Lung microvascular endothelial cell (primary cell): ENCODE measurements at regions not wholly inside any gene's neighbourhood (a gene's known extent, or its start where the extent isn't known, plus 50 kb on each side); places are given as distances from the start of the nearest gene placed in this dataset.

ENCODE experiments used
- DNase-seq, 2 donors: peaks; one replicate each; pipeline versions ENCODE4 v3.0.0 to v3.0.0-alpha.2; 2010; ENCODE audit warnings: low read depth in 2 of 2

DNA sequence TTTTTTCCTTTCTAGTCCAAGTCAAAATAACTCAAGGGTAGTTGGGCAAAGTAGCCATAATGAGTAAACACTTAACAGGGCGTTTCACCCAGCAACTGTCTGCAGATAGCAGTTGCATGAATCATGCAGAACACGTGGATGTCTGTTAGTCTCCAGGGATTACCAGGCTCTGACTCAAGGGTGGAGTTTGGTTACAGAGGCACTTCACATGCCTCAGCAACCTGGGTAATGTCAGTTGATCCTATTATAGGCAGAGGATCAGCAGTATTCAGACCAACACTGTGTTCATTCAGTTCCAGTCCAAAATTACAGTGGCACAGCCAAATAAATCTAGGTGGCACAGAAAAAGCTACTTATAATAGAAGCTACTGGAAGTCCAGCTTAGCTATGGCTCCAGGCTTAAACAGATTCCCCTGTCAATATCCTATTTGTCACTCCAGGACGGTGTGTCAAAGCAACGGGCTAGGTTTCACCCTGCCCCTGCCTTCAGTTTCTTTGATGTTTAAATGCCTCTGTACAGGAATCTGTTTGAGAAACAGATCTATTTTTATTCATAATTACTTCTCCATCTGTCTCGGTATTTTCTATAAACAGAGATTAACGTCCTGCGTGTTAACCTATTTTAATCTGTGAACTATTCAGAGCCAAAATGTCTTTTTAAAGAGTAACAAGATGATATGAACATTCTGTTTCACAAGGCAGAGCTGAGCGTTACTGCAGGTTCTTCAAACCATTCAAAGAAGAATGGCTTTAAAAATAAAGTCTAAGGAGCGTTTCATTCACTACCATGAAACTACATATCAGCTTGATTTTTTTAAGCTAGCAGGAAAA is 162.6 kb upstream of the AKR1E2 start:
- DNase-seq = peak; percentile 85 to 99

DNA sequence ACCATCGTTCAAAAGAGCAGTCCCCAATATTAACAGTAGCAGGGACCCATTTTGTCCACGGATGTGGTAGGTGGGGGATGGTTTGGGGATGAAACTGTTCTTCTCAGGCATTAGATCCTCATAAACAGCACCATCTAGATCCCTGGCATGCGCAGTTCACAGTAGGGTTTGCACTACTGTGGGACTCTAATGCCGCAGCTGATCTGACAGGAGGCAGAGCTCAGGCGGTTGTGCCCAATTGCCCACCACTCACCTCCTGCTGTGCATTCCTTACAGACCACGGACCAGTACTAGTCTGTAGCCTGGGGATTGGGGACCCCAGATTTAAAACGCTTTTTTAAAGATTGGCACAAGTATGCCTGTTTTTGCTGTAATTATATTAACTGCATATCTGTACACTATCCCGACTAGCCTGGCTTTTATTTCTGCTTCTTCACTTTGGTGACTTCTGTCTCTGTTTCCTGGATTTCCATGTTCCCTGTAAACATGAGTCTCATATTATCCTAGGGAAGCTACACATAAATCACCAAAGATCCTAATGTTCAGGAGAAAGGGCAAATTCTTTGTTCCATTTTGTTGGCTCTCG is 163.3 kb upstream of the AKR1E2 start:
- no peak for DNase-seq

DNA sequence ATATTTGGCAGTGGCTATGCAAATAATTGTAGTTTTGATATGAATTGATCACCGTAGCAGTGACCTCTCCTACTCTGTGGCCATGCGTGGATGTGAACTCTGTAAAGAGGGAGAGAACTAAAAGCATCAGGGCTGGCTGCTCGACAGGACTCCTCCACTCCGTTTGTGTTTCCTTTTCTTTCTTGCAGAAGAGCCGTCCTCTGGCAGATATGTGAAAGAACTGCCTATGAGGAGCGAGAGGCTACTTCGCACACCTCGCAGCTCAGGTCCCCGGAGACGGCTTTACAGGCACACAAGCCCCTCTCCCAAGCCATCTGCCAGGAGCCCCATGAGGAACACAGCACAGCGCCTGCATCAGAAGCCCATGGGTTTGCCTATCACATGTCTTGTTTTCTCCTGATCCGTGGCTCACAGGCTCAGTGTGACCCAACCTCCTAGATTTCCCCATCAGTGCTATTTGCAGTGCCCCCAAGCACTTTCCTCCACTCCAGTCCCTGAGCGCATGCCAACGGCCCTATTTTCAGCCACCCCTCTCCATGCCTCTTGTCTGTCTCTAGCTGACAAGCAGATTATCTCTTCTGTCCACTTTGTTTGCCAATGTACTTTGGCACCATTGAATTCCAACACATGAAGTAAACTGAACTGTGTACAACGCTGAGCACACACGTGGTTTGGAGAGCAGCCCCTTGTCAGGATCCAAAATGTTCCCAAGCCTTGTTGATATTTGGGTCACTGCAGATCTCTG is 164.3 kb upstream of the AKR1E2 start:
- DNase-seq = no peak

DNA sequence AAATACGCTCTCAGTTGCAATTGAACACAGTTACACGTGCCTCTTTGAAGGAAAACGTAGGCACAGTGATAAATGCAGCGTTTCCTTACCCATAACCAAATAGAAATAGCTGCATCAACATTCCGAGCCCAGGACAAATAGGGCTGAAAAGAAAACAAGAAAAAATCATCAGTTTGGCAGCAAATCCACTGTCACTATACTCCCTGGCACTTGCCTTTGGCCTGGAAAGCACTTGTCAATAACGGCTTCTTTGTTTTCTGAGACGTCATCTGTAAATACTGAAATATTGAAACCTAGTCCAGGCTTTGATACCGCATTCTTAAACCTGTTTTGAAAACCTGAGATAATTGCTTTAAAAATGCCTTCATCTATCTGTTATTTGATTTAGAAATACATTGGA is 167.2 kb upstream of the AKR1E2 start:
- peak in 1 of 2 donors; percentile 24 for DNase-seq

DNA sequence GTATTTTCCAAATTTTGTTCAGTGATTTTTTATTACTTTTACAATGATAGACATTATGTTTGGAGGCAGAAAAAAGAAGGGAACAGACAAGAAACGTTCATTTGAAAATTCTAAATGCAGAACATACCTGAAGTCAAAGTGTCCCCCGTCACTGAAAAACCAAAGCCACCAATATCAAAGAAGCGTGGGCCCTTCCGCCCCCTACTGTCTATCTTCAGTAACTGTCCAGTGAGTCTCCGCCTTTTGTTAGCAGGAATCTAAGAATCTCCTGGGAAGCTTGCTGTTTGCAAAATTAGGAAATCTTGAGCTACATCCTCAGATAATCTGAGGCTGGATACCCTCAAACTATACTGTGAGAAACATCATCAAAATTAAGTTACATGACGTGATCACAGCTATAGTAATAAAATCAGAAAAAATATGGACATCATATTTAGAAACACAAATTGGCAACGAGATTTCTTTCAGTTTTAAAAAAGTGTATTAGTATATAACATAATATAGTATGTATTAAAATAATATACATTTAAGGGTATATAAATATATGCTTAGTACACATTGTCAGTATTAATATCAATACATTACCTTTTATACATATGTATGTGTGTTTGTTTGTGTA is 169.3 kb upstream of the AKR1E2 start:
- peak; percentile 85 to 90 for DNase-seq

DNA sequence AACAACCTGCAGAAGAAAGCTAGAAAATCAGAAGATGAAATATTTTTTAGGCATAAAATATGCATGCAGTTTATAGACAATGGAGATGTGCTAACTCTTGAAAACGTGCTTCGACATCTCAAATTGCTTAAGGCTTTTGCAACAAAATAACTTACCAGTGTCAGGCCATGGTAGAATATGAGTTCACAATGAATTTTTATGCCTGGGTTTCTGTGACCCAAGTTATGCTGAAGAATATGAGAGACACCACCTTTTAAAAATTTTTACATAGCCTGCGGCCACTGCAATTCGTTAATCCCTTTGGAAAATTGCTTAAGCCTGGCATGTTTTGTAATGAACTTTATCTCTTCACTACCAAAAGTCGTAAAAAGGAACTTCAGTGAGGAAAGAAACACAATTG is 170.1 kb upstream of the AKR1E2 start:
- no peak for DNase-seq

DNA sequence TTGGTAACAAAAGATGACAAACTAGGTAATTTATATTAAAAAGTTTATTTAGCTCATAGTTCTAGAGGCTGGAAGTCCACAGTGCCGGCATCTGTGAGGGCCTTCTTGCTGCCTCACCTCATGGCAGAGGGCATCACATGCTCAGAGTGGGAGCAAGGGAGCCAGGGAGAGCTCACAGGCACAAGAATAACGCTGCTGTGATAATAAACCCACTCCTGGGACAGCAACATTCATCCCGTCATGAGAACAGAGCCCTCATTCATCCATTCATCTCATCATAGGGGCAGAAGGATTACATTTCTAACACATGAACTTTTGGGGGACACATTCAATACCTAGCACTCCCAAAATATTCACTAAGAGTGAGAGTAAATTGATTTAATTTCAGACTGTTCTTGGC is 170.6 kb upstream of the AKR1E2 start:
- no peak for DNase-seq

DNA sequence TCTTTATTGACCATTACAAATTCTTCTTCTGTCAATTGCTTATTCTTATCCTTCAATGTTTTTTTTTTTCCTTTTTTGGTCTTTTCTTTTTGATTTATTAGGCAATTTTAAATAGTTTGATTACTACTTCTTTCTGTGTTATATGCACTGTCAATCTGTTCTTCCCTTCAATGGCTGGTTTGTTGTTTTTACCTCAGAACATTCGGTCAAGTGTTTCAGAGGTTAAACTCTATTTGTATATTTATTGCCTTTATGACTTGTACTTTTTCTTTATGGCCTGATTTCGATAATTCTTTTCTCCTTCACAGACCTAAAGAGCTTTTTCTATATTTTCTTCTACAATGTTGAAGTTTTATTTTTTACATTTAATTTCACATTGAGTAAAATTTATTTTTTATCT is 171.5 kb upstream of the AKR1E2 start:
- DNase-seq = no peak

DNA sequence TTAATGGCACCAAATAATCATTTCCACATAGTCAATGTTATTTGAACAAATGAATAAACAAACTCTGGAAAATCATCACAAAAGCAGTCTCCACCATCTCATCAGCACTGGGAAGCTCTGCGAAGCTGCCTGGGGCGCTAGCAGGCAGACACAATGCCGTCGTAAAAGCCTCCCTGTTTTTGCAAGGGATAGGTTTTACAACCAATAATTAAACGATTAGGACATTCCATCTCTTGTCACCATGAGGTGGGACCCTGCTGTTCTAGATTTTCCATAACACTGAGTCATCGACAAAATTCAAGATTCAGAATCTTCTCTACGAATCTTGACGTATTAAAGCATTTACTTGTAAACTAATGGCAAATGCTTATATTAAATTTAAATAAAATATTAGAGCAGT is 172.8 kb upstream of the AKR1E2 start:
- DNase-seq = no peak

DNA sequence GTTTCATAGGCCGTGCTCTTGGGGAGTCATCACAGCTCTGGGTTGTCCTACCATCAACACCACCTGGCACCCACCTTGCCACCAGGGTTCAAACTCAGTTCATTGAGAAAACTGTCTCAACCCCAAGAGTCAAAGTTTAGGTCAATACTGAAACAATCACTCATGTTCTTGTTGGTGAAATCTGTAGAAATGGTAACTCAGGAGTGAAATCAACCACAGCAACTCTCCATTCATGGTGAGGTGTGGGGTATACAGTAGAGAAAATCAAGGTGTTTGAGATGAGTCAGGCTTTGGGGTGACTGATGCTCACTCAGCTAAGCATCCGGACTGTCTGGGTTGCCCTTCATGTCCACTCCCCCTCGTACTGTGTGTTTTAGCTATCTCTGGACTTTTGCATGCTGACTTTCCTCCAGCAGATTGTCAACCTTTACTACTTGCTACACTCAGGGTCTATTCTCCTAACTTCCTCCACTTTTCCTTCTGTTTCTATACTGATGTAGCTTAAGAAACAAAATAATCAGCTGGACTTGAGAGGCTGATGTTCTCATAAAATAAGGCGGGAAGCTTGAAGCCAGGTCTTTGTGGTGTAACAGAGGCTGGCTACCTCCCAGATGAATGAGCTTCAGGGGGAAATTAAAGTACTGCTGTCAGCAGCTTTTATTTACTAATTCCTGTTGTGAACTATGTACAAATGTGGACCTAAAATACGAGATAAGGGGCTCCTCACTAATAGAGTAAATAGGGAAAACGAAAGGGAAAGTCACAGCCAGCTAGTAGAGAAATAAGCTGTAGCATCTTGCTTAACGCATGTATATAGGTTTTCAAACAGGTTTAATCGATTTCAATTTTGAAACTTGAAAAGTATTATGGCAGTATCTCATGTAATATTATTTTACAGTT is 173.6 kb upstream of the AKR1E2 start:
- no peak for DNase-seq

DNA sequence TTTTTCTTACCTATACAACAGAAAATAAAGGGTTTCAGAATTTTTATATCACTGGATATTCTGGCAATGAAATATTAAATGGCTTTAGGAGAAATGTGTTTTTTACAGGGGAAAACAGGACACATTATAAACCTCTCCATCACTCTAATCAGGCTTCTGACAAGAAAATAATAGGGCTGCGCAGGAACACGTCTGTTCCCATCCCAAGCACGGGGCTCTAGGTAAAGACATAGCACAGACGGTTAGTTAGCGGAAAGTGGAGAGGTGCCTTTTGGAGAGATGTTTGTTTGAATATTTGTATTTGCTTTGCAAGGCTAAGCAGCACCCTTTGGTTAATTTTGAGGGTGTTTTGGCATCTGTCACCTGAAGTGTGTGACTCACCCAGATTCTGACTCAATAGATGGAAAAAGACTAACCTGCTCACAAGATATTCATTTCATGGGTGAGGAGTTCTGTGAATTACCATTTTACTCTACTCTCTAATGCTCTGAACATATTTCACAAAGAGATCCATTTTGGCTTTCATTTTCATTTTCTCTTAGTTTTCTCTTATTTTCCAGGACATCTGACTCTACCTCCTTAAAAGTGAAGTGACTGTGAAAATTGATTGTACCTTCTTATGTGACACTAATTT is 174.5 kb upstream of the AKR1E2 start:
- DNase-seq = no peak

DNA sequence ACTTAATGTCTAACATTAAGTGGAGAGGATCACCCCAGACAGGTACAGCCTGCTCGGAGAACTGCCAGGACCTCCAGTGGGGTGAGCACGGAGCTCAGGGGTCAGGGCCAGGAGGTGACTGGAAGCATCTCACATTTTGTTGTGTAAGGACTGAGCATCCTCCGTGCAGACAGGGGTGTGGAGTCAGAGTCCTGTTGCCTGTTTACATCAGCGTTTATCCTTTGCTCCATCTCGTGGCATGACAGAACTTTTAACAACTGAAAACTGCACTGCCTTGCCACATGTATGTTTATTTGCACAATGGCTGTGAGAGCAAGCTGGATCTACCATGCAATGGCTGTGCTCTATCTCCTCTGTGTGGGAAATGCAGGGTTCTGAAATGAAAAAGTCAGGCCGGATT is 175.4 kb upstream of the AKR1E2 start:
- DNase-seq = peak; percentile 29 to 33

DNA sequence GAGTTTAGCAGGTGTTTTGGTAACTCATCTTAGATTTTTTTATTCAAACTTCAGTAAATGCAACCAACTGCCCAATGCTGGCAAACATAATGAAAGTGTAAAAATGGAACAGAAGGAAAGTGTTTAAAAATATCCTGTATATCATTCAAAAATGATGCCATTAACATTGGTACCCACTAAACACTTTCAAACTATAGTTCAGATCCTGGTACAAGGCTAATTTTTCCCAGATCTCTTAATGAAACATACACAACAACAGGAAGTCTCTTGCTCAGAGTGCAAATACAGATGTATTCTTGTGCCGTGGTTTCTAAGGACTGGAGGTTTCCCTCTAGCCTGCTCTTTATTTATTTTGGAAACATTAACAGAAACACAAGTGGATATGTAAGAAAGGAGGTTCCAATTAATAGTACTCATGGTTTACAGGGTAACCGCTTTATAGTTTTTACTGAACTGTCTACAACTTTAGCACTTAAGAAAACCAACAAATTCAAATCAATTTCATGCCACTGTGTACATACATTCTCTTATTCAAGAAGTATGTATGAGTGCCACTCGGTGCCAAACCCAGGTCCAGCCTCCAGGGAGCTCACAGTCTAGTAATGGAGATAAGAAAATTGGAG is 176.0 kb upstream of the AKR1E2 start:
- DNase-seq = peak in 1 of 2 donors; percentile 69

DNA sequence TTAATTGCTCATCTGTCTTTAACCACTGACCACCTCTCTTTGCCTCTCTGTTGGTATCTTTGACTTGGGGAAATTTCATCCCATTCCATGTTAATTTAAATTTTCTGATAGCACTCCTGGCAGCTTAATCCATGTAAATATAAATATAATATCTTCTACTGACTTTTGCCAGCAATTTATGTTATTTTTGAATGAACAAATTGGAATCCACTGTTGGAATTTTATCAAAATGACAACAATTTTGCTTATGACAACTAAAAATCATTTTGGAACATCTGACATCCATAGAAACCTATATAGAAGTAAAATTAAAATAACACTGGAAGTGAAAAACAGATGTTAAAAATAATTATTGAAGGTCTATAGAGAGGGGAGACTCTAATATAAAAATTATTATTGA is 176.5 kb upstream of the AKR1E2 start:
- no peak for DNase-seq

DNA sequence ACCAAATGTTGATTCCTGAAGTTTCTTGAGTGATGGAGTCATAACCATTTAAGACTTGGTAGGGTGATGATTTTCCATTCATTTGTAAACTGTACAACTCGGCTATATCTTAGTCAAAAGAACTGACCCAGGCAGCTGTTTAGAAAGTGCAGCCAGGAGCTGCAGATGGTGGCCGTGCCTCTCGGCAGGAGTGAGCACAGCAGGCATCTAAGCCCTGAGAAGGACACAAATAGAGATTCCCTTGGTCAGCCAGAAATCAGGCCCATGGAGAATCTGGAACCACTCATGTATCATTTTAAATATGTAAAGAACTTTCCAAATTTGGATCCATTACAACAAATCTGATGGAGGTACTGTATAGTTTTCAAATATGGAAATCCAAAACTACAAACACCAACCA is 177.0 kb upstream of the AKR1E2 start:
- DNase-seq = no peak

DNA sequence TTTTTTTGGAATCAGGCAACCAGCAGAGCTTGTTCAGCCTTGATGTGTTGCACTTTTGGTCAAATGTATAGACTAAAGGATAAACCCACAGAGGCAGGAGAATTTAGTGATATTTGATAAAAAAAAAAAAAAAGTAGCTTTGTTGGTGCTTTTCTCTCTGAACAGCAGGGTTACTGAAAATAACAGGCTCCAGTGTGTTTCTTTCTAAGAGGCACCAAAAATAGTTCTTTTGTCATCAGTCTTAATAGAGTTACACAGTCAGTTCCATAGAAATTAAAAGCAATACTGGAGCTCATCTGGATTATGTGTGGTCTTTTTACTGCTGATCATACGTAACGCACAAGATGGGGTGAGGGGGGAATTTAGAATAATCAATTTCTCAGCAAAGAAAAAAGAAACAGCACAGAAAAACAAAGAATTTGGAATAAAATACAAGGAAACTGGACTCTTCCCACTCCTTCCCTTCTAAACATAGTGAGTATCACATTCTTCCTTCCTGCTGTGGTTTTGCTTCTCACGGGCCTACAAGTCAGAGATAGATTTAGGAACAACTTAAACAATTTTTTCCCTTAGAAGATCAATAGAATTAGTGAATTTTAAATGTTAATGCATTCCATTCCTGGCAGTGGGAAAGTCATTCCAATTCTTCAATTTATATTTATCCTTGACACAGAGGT is 178.8 kb upstream of the AKR1E2 start:
- DNase-seq = peak in 1 of 2 donors; percentile 78

DNA sequence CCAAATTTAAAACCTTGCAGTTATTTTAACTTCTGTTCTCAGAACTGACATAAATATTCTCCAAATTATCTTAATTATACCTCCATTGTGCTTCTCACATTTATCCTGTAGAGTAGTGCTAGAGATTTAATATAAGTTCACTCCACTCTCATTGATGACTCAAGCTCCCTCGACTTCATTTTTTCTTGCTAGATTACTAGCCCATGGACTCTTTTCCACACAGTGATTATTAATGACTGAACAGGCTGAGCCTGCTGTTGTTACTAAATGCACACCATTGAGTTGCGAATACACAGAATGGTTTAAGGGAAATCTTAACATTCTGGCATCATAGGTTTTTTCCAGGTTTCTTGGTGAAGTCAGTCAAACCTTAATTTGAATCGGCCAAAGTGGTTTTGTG is 179.5 kb upstream of the AKR1E2 start:
- no peak for DNase-seq

DNA sequence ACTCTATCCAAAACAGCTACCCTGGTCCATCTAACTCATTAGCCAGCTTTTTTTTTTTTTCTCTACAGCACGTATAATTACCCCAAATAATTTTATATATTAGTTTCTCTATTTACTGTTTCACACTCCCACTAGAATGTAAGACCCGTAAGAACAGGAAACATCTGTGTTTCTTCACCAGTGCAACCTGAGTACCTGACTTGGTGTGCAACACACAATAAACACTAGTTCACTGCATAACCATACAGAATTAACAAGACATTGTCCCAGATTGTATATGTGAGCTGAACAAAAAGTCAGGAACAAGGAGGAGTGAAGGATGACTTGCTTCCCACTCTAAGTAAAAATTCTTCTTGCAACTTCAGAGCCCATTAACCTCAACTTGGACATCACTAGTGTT is 180.2 kb upstream of the AKR1E2 start:
- DNase-seq = peak in 1 of 2 donors; percentile 26

DNA sequence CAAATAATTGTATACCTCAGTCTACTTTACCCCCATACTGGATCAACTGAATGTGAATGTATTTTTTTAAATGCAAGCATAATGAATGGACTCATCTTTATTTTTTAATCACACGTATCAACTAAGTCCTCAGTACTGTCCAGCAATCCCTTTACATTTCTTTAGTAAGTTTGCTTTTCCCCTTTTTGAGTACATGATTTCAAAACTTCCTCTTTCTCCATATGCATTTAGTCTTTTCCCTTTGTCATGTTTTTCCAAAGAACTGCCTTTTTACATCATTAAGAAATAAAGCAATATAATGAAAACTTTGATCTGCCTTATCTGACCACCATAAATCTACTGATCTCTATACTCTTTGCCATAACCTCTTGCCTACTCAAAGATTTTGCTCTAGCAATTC is 182.5 kb upstream of the AKR1E2 start:
- no peak for DNase-seq

DNA sequence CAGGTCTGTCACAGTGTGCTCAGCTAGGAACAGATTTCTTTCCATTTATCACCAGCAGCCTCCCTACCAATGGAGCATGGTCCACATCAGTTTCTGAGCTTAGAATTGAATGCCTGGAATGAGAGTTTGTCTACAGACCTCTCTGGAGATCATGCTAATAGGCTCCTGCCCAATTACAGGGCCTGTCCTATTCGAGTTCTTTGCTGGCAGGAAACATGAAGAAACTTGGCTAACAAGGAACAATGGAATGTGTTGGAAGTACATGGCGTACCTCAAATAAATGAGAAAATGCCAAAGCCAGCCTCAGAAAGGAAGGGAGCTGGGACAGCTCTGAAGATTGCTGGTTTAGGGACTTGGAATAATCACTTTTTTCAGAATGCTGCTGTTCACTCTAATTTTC is 186.0 kb upstream of the AKR1E2 start:
- DNase-seq = peak; percentile 14 to 31
